ENCODE measurements at regions not wholly inside any gene's neighbourhood (a gene's known extent, or its start where the extent isn't known, plus 50 kb on each side); places are given as distances from the start of the nearest gene placed in this dataset.

- Histone ChIP-seq H2BK5ac (ENCODE audit: low read depth, low read length, poor library complexity, severe bottlenecking) (peak overlapping the region; percentile 54), H4K91ac (ENCODE audit: low read length) (no peak overlapping the region), H3K27ac (ENCODE audit: low read length, poor library complexity, severe bottlenecking) (no peak overlapping the region), H3K4me3 (ENCODE audit: insufficient read depth in 1 of 2, low read depth in 1 of 2, low read length in 2 of 2) (no peak overlapping the region), H3K4me2 (ENCODE audit: low read length, poor library complexity, severe bottlenecking) (no peak overlapping the region), H3K27me3 (ENCODE audit: control insufficient read depth in 1 of 2, insufficient read depth in 1 of 2, low read length in 2 of 2) (peaks cover 0 to 16% of the 10 kb centered on the region in 2 experiments), H4K8ac (ENCODE audit: low read length) (no peak overlapping the region), H3K9me3 (ENCODE audit: control insufficient read depth, low read length) (no peaks in the 10 kb centered on the region), H3K36me3 (ENCODE audit: control insufficient read depth in 1 of 2, insufficient read depth in 2 of 2, low read depth in 1 of 2, low read length in 2 of 2) (no peaks in the 10 kb centered on the region), H2BK12ac (ENCODE audit: low read length in 2 of 2) (peak overlapping the region in 1 of 2 experiments; percentile 48), H3K4me1 (ENCODE audit: control insufficient read depth, insufficient read depth, low read depth, low read length) (peaks cover 20% of the 10 kb centered on the region), H3K9ac (ENCODE audit: low read length) (no peak overlapping the region), H3K4ac (ENCODE audit: low read depth in 1 of 2, low read length in 2 of 2) (no peak overlapping the region), H2BK15ac (ENCODE audit: low read depth, poor library complexity, severe bottlenecking) (no peak overlapping the region), H3K23ac (ENCODE audit: low read length in 2 of 2) (no peak overlapping the region), H2AFZ (ENCODE audit: low read depth, low read length) (no peak overlapping the region), H2BK120ac (ENCODE audit: low read depth, low read length) (no peak overlapping the region), H2AK5ac (ENCODE audit: low read length, severe bottlenecking) (peak overlapping the region; percentile 29), H3K79me1 (replicated peaks; ENCODE audit: low read length, poor library complexity, severe bottlenecking) (no peaks in the 10 kb centered on the region), H3K14ac (ENCODE audit: low read length in 2 of 2) (no peak overlapping the region), H3K18ac (ENCODE audit: low read depth in 1 of 2, low read length in 2 of 2) (peak overlapping the region in 1 of 2 experiments; percentile 59)
- 78% methylated on average over 7 of the region's 7 CpGs for WGBS
- no peak for DNase-seq
Observed at GRCh38 chr22:27462190-27462589, 339.4 kb downstream of the MN1 start.

GRCh38 chr22:27463121-27463660, 338.4 kb downstream of the MN1 start:
- Histone ChIP-seq H3K14ac (ENCODE audit: low read length in 2 of 2) (no peak overlapping the region), H3K27me3 (ENCODE audit: control insufficient read depth in 1 of 2, insufficient read depth in 1 of 2, low read length in 2 of 2) (peaks cover 0 to 24% of the 10 kb centered on the region in 2 experiments), H2BK5ac (ENCODE audit: low read depth, low read length, poor library complexity, severe bottlenecking) (no peak overlapping the region), H3K9me3 (ENCODE audit: control insufficient read depth, low read length) (no peaks in the 10 kb centered on the region), H4K8ac (ENCODE audit: low read length) (no peak overlapping the region), H3K18ac (ENCODE audit: low read depth in 1 of 2, low read length in 2 of 2) (no peak overlapping the region), H2BK12ac (ENCODE audit: low read length in 2 of 2) (no peak overlapping the region), H3K4me3 (ENCODE audit: insufficient read depth in 1 of 2, low read depth in 1 of 2, low read length in 2 of 2) (no peak overlapping the region), H4K91ac (ENCODE audit: low read length) (no peak overlapping the region), H3K79me1 (replicated peaks; ENCODE audit: low read length, poor library complexity, severe bottlenecking) (no peaks in the 10 kb centered on the region), H2BK15ac (ENCODE audit: low read depth, poor library complexity, severe bottlenecking) (no peak overlapping the region), H3K36me3 (ENCODE audit: control insufficient read depth in 1 of 2, insufficient read depth in 2 of 2, low read depth in 1 of 2, low read length in 2 of 2) (no peaks in the 10 kb centered on the region), H3K23ac (ENCODE audit: low read length in 2 of 2) (no peak overlapping the region), H2AK5ac (ENCODE audit: low read length, severe bottlenecking) (peak overlapping the region; percentile 59), H3K4ac (ENCODE audit: low read depth in 1 of 2, low read length in 2 of 2) (no peak overlapping the region), H3K9ac (ENCODE audit: low read length) (no peak overlapping the region), H3K4me1 (ENCODE audit: control insufficient read depth, insufficient read depth, low read depth, low read length) (peaks cover 14% of the 10 kb centered on the region), H2BK120ac (ENCODE audit: low read depth, low read length) (no peak overlapping the region), H2AFZ (ENCODE audit: low read depth, low read length) (no peak overlapping the region), H3K27ac (ENCODE audit: low read length, poor library complexity, severe bottlenecking) (no peak overlapping the region), H3K4me2 (ENCODE audit: low read length, poor library complexity, severe bottlenecking) (no peak overlapping the region)
- no peak for DNase-seq
- 93% methylated on average over 13 of the region's 13 CpGs for WGBS

- Histone ChIP-seq H3K27me3 (ENCODE audit: control insufficient read depth in 1 of 2, insufficient read depth in 1 of 2, low read length in 2 of 2) (peaks cover 0 to 46% of the 10 kb centered on the region in 2 experiments), H4K8ac (ENCODE audit: low read length) (no peak overlapping the region), H2BK12ac (ENCODE audit: low read length in 2 of 2) (no peak overlapping the region), H3K79me1 (replicated peaks; ENCODE audit: low read length, poor library complexity, severe bottlenecking) (no peaks in the 10 kb centered on the region), H3K9ac (ENCODE audit: low read length) (no peak overlapping the region), H3K14ac (ENCODE audit: low read length in 2 of 2) (no peak overlapping the region), H2BK120ac (ENCODE audit: low read depth, low read length) (no peak overlapping the region), H2BK5ac (ENCODE audit: low read depth, low read length, poor library complexity, severe bottlenecking) (no peak overlapping the region), H3K4me2 (ENCODE audit: low read length, poor library complexity, severe bottlenecking) (no peak overlapping the region), H3K4me3 (ENCODE audit: insufficient read depth in 1 of 2, low read depth in 1 of 2, low read length in 2 of 2) (no peak overlapping the region), H2AK5ac (ENCODE audit: low read length, severe bottlenecking) (no peak overlapping the region), H4K91ac (ENCODE audit: low read length) (no peak overlapping the region), H2AFZ (ENCODE audit: low read depth, low read length) (no peak overlapping the region), H2BK15ac (ENCODE audit: low read depth, poor library complexity, severe bottlenecking) (no peak overlapping the region), H3K4me1 (ENCODE audit: control insufficient read depth, insufficient read depth, low read depth, low read length) (peaks cover 13% of the 10 kb centered on the region), H3K18ac (ENCODE audit: low read depth in 1 of 2, low read length in 2 of 2) (no peak overlapping the region), H3K23ac (ENCODE audit: low read length in 2 of 2) (no peak overlapping the region), H3K36me3 (ENCODE audit: control insufficient read depth in 1 of 2, insufficient read depth in 2 of 2, low read depth in 1 of 2, low read length in 2 of 2) (no peaks in the 10 kb centered on the region), H3K9me3 (ENCODE audit: control insufficient read depth, low read length) (no peaks in the 10 kb centered on the region), H3K4ac (ENCODE audit: low read depth in 1 of 2, low read length in 2 of 2) (no peak overlapping the region), H3K27ac (ENCODE audit: low read length, poor library complexity, severe bottlenecking) (no peak overlapping the region)
- WGBS, result 92% methylated on average over 2 of the region's 2 CpGs
- DNase-seq, result no peak
Observed at GRCh38 chr22:27466229-27466628, 335.3 kb downstream of the MN1 start.

- no peak overlapping the region for H2BK120ac ChIP-seq (ENCODE audit: low read depth, low read length)
- no peaks in the 10 kb centered on the region for H3K79me1 ChIP-seq (replicated peaks; ENCODE audit: low read length, poor library complexity, severe bottlenecking)
- no peak overlapping the region for H3K4me2 ChIP-seq (ENCODE audit: low read length, poor library complexity, severe bottlenecking)
- H3K18ac ChIP-seq (ENCODE audit: low read depth in 1 of 2, low read length in 2 of 2), result no peak overlapping the region
- H2BK12ac ChIP-seq (ENCODE audit: low read length in 2 of 2), result no peak overlapping the region
- DNase-seq, result no peak
- no peak overlapping the region for H4K91ac ChIP-seq (ENCODE audit: low read length)
- WGBS, result 94% methylated on average over 7 of the region's 7 CpGs
- H3K4me3 ChIP-seq (ENCODE audit: insufficient read depth in 1 of 2, low read depth in 1 of 2, low read length in 2 of 2), result no peak overlapping the region
- H2BK15ac ChIP-seq (ENCODE audit: low read depth, poor library complexity, severe bottlenecking), result no peak overlapping the region
- H3K23ac ChIP-seq (ENCODE audit: low read length in 2 of 2), result no peak overlapping the region
- H3K27me3 ChIP-seq (ENCODE audit: control insufficient read depth in 1 of 2, insufficient read depth in 1 of 2, low read length in 2 of 2), result peaks cover 0 to 46% of the 10 kb centered on the region in 2 experiments
- no peaks in the 10 kb centered on the region for H3K36me3 ChIP-seq (ENCODE audit: control insufficient read depth in 1 of 2, insufficient read depth in 2 of 2, low read depth in 1 of 2, low read length in 2 of 2)
- H3K9ac ChIP-seq (ENCODE audit: low read length), result no peak overlapping the region
- no peak overlapping the region for H2AFZ ChIP-seq (ENCODE audit: low read depth, low read length)
- no peak overlapping the region for H3K4ac ChIP-seq (ENCODE audit: low read depth in 1 of 2, low read length in 2 of 2)
- H3K27ac ChIP-seq (ENCODE audit: low read length, poor library complexity, severe bottlenecking), result no peak overlapping the region
- no peaks in the 10 kb centered on the region for H3K9me3 ChIP-seq (ENCODE audit: control insufficient read depth, low read length)
- no peak overlapping the region for H4K8ac ChIP-seq (ENCODE audit: low read length)
- H3K14ac ChIP-seq (ENCODE audit: low read length in 2 of 2), result no peak overlapping the region
- H3K4me1 ChIP-seq (ENCODE audit: control insufficient read depth, insufficient read depth, low read depth, low read length), result peaks cover 8% of the 10 kb centered on the region
- H2AK5ac ChIP-seq (ENCODE audit: low read length, severe bottlenecking), result no peak overlapping the region
- H2BK5ac ChIP-seq (ENCODE audit: low read depth, low read length, poor library complexity, severe bottlenecking), result no peak overlapping the region
Observed at GRCh38 chr22:27466778-27467438, 334.6 kb downstream of the MN1 start.
